H1 (cell line): ENCODE measurements at regions not wholly inside any gene's neighbourhood (a gene's known extent, or its start where the extent isn't known, plus 50 kb on each side); places are given as distances from the start of the nearest gene placed in this dataset.

Experiments used
- CTCF ChIA-PET: fragments of 300-600 bp; sonication (Branson Sonifier 250); formaldehyde crosslinking; loops from one replicate; lab custom pipeline; 2021; ENCODE audit not compliant: partially characterized antibody; lab: Charles Lee
- POLR2A ChIA-PET: fragments of 300-600 bp; sonication (Branson Sonifier 250); formaldehyde crosslinking; loops from one replicate; lab custom pipeline; 2021; ENCODE audit warnings: inconsistent platforms; ENCODE audit not compliant: partially characterized antibody; lab: Charles Lee
- DNase-seq, 2 experiments: peaks; one replicate each; pipeline versions ENCODE4 v3.0.0 to v3.0.0-alpha.2; 2010 to 2022; ENCODE audit warnings: low spot score in 2 of 2, low read depth in 1 of 2, mixed read lengths in 1 of 2
- FAIRE-seq: peaks from 2 replicates; lab custom pipeline; 2011; peaks lifted over from hg19 to GRCh38; lab: Jason Lieb, UNC
- H2AFZ ChIP-seq: 2 replicates; pipeline ENCODE4 v1.8.1; 2012; ENCODE audit warnings: low read length, inconsistent platforms
- H2AK5ac ChIP-seq: 2 replicates; pipeline ENCODE4 v1.6.1; 2013; ENCODE audit warnings: low read depth, low read length
- H2BK120ac ChIP-seq: replicated peaks from 2 replicates; pipeline ENCODE3; 2013; ENCODE audit warnings: low read depth, low read length, inconsistent platforms
- H2BK12ac ChIP-seq: 2 replicates; pipeline ENCODE4 v1.6.1; 2013; ENCODE audit warnings: low read depth, low read length
- H2BK15ac ChIP-seq: 2 replicates; pipeline ENCODE4 v1.6.1; 2013; ENCODE audit warnings: low read length
- H2BK20ac ChIP-seq: 2 replicates; pipeline ENCODE4 v1.6.1; 2013; ENCODE audit warnings: low read length
- H2BK5ac ChIP-seq: 2 replicates; pipeline ENCODE4 v1.6.1; 2013; ENCODE audit warnings: low read depth, low read length
- H3K14ac ChIP-seq: 2 replicates; pipeline ENCODE4 v1.6.1; 2013; ENCODE audit warnings: inconsistent platforms; ENCODE audit not compliant: insufficient read length
- H3K18ac ChIP-seq: 2 replicates; pipeline ENCODE4 v1.6.1; 2013; ENCODE audit warnings: low read length; ENCODE audit errors: extremely low read depth
- H3K23ac ChIP-seq: 2 replicates; pipeline ENCODE4 v1.6.1; 2013; ENCODE audit warnings: inconsistent platforms; ENCODE audit not compliant: insufficient read length
- H3K23me2 ChIP-seq: 2 replicates; pipeline ENCODE4 v1.6.1; 2013; ENCODE audit warnings: low read depth, low read length
- H3K27ac ChIP-seq: 2 replicates; pipeline ENCODE4 v1.6.1; 2011; ENCODE audit warnings: low read depth, low read length, inconsistent platforms
- H3K27me3 ChIP-seq, 4 experiments: replicated peaks in 1 of 4; 1 replicate in 1 of 4; 2 replicates in 3 of 4; pipeline versions ENCODE4 v1.6.1 to v1.8.1; 2011 to 2013; ENCODE audit warnings: low read length in 3 of 4, mild to moderate bottlenecking in 3 of 4, inconsistent platforms in 2 of 4, mixed read lengths in 2 of 4, moderate library complexity in 1 of 4; ENCODE audit not compliant: control insufficient read depth in 3 of 4, insufficient read depth in 3 of 4; ENCODE audit errors: extremely low read depth in 1 of 4
- H3K36me3 ChIP-seq, 4 experiments: 2 replicates each; pipeline versions ENCODE4 v1.6.1 to v1.8.1; 2011 to 2013; ENCODE audit warnings: mild to moderate bottlenecking in 4 of 4, low read length in 3 of 4, moderate library complexity in 2 of 4, control low read depth in 1 of 4, inconsistent platforms in 1 of 4; ENCODE audit not compliant: insufficient read depth in 4 of 4, control insufficient read depth in 2 of 4
- H3K4ac ChIP-seq: replicated peaks from 2 replicates; pipeline ENCODE3; 2013; ENCODE audit warnings: low read length, low read depth, mixed read lengths, inconsistent platforms; ENCODE audit not compliant: insufficient read length
- H3K4me1 ChIP-seq, 4 experiments: replicated peaks in 1 of 4; 1 replicate in 1 of 4; 2 replicates in 3 of 4; pipeline versions ENCODE4 v1.6.1 to v1.8.1; 2011 to 2013; ENCODE audit warnings: low read length in 3 of 4, inconsistent platforms in 2 of 4, mixed read lengths in 1 of 4; ENCODE audit not compliant: insufficient read depth in 4 of 4, control insufficient read depth in 3 of 4
- H3K4me2 ChIP-seq, 2 experiments: 2 replicates each; pipeline versions ENCODE4 v1.6.1 to v1.8.1; 2011 to 2013; ENCODE audit warnings: low read depth in 2 of 2, low read length in 2 of 2, control low read depth in 1 of 2, inconsistent platforms in 1 of 2, mild to moderate bottlenecking in 1 of 2; ENCODE audit not compliant: insufficient read depth in 1 of 2
- H3K4me3 ChIP-seq, 4 experiments: fragments of 200-600, 300-600 bp in 1 of 4; sonication (generic), shearing (Covaris generic), sonication (Bioruptor Twin) in 1 of 4; 2 replicates each; pipeline versions ENCODE4 v1.5.1 to v1.8.1; 2011 to 2016; ENCODE audit warnings: low read length in 4 of 4, low read depth in 3 of 4, control low read depth in 2 of 4, inconsistent platforms in 2 of 4, mild to moderate bottlenecking in 2 of 4, mixed read lengths in 1 of 4, moderate library complexity in 1 of 4; ENCODE audit not compliant: insufficient read depth in 2 of 4; ENCODE audit errors: extremely low read depth in 1 of 4
- H3K56ac ChIP-seq: replicated peaks from 2 replicates; pipeline ENCODE3; 2013; ENCODE audit warnings: low read depth, mild to moderate bottlenecking, mixed read lengths, low read length, inconsistent platforms; ENCODE audit not compliant: insufficient read length
- H3K79me1 ChIP-seq: 2 replicates; pipeline ENCODE4 v1.6.1; 2013; ENCODE audit warnings: low read depth, low read length, control low read depth
- H3K79me2 ChIP-seq, 2 experiments: 2 replicates each; pipeline versions ENCODE4 v1.6.1 to v1.8.1; 2012 to 2013; ENCODE audit warnings: low read length in 2 of 2, mild to moderate bottlenecking in 2 of 2, inconsistent platforms in 1 of 2; ENCODE audit not compliant: insufficient read depth in 2 of 2, control insufficient read depth in 1 of 2
- H3K9ac ChIP-seq, 4 experiments: replicated peaks in 1 of 4; 1 replicate in 1 of 4; 2 replicates in 3 of 4; pipeline versions ENCODE4 v1.6.1 to v1.8.1; 2011 to 2013; ENCODE audit warnings: low read depth in 3 of 4, low read length in 3 of 4, control low read depth in 2 of 4, mild to moderate bottlenecking in 2 of 4, moderate library complexity in 2 of 4, inconsistent platforms in 1 of 4; ENCODE audit errors: extremely low read depth in 1 of 4
- H3K9me3 ChIP-seq, 2 experiments: 2 replicates each; pipeline versions ENCODE4 v1.6.1 to v1.8.1; 2012 to 2013; ENCODE audit warnings: mild to moderate bottlenecking in 2 of 2, moderate library complexity in 2 of 2, control low read depth in 1 of 2, inconsistent platforms in 1 of 2, low read depth in 1 of 2, low read length in 1 of 2, mixed read lengths in 1 of 2; ENCODE audit not compliant: insufficient read depth in 2 of 2
- H4K20me1 ChIP-seq, 2 experiments: replicated peaks in 1 of 2; 2 replicates each; pipeline versions ENCODE3 to v1.8.1; 2011 to 2013; ENCODE audit warnings: inconsistent platforms in 2 of 2, low read length in 2 of 2, mild to moderate bottlenecking in 1 of 2; ENCODE audit not compliant: insufficient read depth in 2 of 2, control insufficient read depth in 1 of 2
- H4K5ac ChIP-seq: 2 replicates; pipeline ENCODE4 v1.6.1; 2013; ENCODE audit warnings: low read length, low read depth, mixed read lengths, inconsistent platforms; ENCODE audit not compliant: insufficient read length
- H4K8ac ChIP-seq: 2 replicates; pipeline ENCODE4 v1.8.0; 2013; ENCODE audit warnings: mild to moderate bottlenecking, moderate library complexity, low read length, inconsistent platforms; ENCODE audit not compliant: insufficient read depth; ENCODE audit errors: extremely low read depth
- H4K91ac ChIP-seq: replicated peaks from 2 replicates; pipeline ENCODE3; 2013; ENCODE audit warnings: low read length, mixed read lengths, inconsistent platforms; ENCODE audit not compliant: insufficient read length
- BRCA1 ChIP-seq: IDR thresholded peaks from 2 replicates; pipeline ENCODE4 v1.6.1; 2012; ENCODE audit warnings: low read depth, low read length, improper control_type of control experiment
- EP300 ChIP-seq, 2 experiments: IDR thresholded peaks; 1 replicate in 1 of 2; 2 replicates in 1 of 2; pipeline ENCODE4 v1.6.1; 2011 to 2012; ENCODE audit warnings: low read depth in 2 of 2, low read length in 2 of 2, mild to moderate bottlenecking in 2 of 2, borderline replicate concordance in 1 of 2, inconsistent platforms in 1 of 2, moderate library complexity in 1 of 2
- EZH2 ChIP-seq: fragments of 200-600 bp; sonication (generic); IDR thresholded peaks from 2 replicates; pipeline ENCODE4 v1.7.1; 2012; ENCODE audit warnings: low read depth, mild to moderate bottlenecking, moderate library complexity, low read length, inconsistent platforms; ENCODE audit not compliant: severe bottlenecking
- FOSL1 ChIP-seq: IDR thresholded peaks from 2 replicates; pipeline ENCODE4 v1.6.1; 2011; ENCODE audit warnings: mild to moderate bottlenecking, low read depth, low read length, moderate library complexity; ENCODE audit not compliant: insufficient read depth
- HDAC2 ChIP-seq, 2 experiments: fragments of 300-600 bp in 1 of 2; sonication (generic) in 1 of 2; IDR thresholded peaks; 2 replicates each; pipeline ENCODE4 v1.6.1; 2011 to 2012; ENCODE audit warnings: low read depth in 2 of 2, low read length in 2 of 2, mild to moderate bottlenecking in 2 of 2, moderate library complexity in 2 of 2, borderline replicate concordance in 1 of 2, inconsistent platforms in 1 of 2
- RAD21 ChIP-seq, 2 experiments: IDR thresholded peaks in 1 of 2; conservative IDR thresholded peaks in 1 of 2; 2 replicates each; pipeline ENCODE4 v1.6.1; 2011; ENCODE audit warnings: low read depth in 2 of 2, low read length in 2 of 2, improper control_type of control experiment in 1 of 2, inconsistent platforms in 1 of 2, mild to moderate bottlenecking in 1 of 2, moderate library complexity in 1 of 2
- RBBP5 ChIP-seq: IDR thresholded peaks from 2 replicates; pipeline ENCODE4 v1.7.1; 2012; ENCODE audit warnings: low read depth, mild to moderate bottlenecking, inconsistent platforms, low read length, moderate library complexity, borderline replicate concordance
- SP1 ChIP-seq: IDR thresholded peaks from 2 replicates; pipeline ENCODE4 v1.6.1; 2011; ENCODE audit warnings: low read depth, low read length
- SUZ12 ChIP-seq: fragments of 200-600 bp; sonication (generic); IDR thresholded peaks from 2 replicates; pipeline ENCODE4 v1.6.1; 2012; ENCODE audit warnings: mild to moderate bottlenecking, inconsistent platforms, low read length, moderate library complexity, mixed read lengths
- TAF7 ChIP-seq: optimal IDR thresholded peaks from 2 replicates; pipeline ENCODE3; 2011; ENCODE audit warnings: low read depth, mild to moderate bottlenecking, inconsistent platforms, low read length, moderate library complexity, borderline replicate concordance
- TBP ChIP-seq: IDR thresholded peaks from 2 replicates; pipeline ENCODE4 v1.6.1; 2011; ENCODE audit warnings: low read depth, low read length, improper control_type of control experiment
- WGBS, 2 experiments: shearing (Covaris generic) in 1 of 2; methylation state at CpG; one replicate each; pipeline versions ENCODE4 v1.1.6 to v1.1.7; 2013 to 2015; ENCODE audit warnings: low lambda C conversion rate in 2 of 2, mixed read lengths in 2 of 2, inconsistent platforms in 1 of 2, low coverage in 1 of 2, missing lambda C conversion rate in 1 of 2; ENCODE audit not compliant: insufficient replicate concordance in 2 of 2, insufficient coverage in 1 of 2, insufficient read length in 1 of 2; ENCODE audit errors: extremely low coverage in 1 of 2, missing lambda C conversion rate in 1 of 2; 5-methylcytosine and 5-hydroxymethylcytosine counted together

- H2BK5ac ChIP-seq: no peak overlapping the region
- H4K5ac ChIP-seq: no peak overlapping the region
- no peak overlapping the region for H3K4me3 ChIP-seq
- no peak for FAIRE-seq
- H3K4ac ChIP-seq: no peak overlapping the region
- POLR2A ChIA-PET: no interaction called here
- no peak overlapping the region for H3K27ac ChIP-seq
- H3K79me2 ChIP-seq: no peaks in the 10 kb centered on the region
- H2BK120ac ChIP-seq: no peak overlapping the region
- no peak overlapping the region for H2AFZ ChIP-seq
- H2BK15ac ChIP-seq: no peak overlapping the region
- no peak overlapping the region for H3K18ac ChIP-seq
- no peak overlapping the region for H3K4me2 ChIP-seq
- H3K23me2 ChIP-seq: no peaks in the 10 kb centered on the region
- H3K9me3 ChIP-seq: peaks cover 9 to 17% of the 10 kb centered on the region in 2 experiments
- H3K23ac ChIP-seq: no peak overlapping the region
- H3K79me1 ChIP-seq: no peaks in the 10 kb centered on the region
- no peak overlapping the region for H4K91ac ChIP-seq
- 61% methylated on average over 2 of the region's 2 CpGs; no CpG with 5 or more reads in 1 of the 2 experiments for WGBS, 2 experiments
- DNase-seq: no peak
- no peaks in the 10 kb centered on the region for H3K27me3 ChIP-seq
- no peak overlapping the region for H2BK12ac ChIP-seq
- no peak overlapping the region for H3K9ac ChIP-seq
- no peaks in the 10 kb centered on the region; a peak in 1 of 8 replicates for H3K36me3 ChIP-seq
- no peak overlapping the region for H4K8ac ChIP-seq
- no peaks in the 10 kb centered on the region for H3K4me1 ChIP-seq
- H3K14ac ChIP-seq: no peak overlapping the region
- no peak for TF ChIP-seq HDAC2 (IDR thresholded peaks at IDR 0.05; ENCODE audit: borderline replicate concordance in 1 of 2, low read depth in 2 of 2, low read length in 2 of 2)
- no peak for TF ChIP-seq SP1
- TF ChIP-seq EZH2: no peak
- no peak for TF ChIP-seq EP300 (IDR thresholded peaks at IDR 0.05; ENCODE audit: borderline replicate concordance in 1 of 2, low read depth in 2 of 2, low read length in 2 of 2)
- TF ChIP-seq SUZ12: no peak
- no peak for TF ChIP-seq TAF7
- no peak for TF ChIP-seq RBBP5
- no peak for TF ChIP-seq FOSL1
- no peak for TF ChIP-seq BRCA1
- no peak for TF ChIP-seq RAD21 (IDR thresholded peaks at IDR 0.05 in 1 of 2, conservative IDR thresholded peaks at IDR 0.05 in 1 of 2; ENCODE audit: low read depth in 2 of 2, low read length in 2 of 2)
- TF ChIP-seq TBP: no peak
- no peaks in the 10 kb centered on the region for H4K20me1 ChIP-seq
- H2AK5ac ChIP-seq: no peak overlapping the region
- CTCF ChIA-PET: interaction anchor here (0.9 kb wide), 1 partner anchor 114 kb away, joined by 3 read pairs; no protein-coding TSS in a partner anchor
- no peak overlapping the region for H3K56ac ChIP-seq
- H2BK20ac ChIP-seq: no peak overlapping the region
These were observed 299.4 kb downstream of the PPARGC1A start for GRCh38 chr4:23590431-23590830.
